ENCODE measurements at regions not wholly inside any gene's neighbourhood (a gene's known extent, or its start where the extent isn't known, plus 50 kb on each side); places are given as distances from the start of the nearest gene placed in this dataset.

DNA sequence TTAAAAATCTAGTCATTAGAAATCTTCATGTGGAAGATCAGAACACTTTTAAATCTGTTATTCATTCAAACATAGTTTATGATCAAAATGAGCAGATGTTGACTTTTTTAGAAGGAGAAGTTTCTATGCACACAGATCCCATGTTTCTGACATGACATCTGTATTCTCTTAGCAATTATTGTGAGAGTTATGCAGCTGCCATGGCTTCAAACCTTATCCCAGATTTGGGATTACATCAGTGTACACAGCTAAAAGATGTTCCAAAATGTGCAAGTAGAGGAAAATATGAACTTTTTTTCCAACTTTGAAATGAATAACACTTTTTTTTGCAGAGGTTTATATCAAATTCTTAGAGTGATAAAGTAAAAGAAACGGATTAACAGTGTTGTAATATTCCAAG lies 1166.9 kb downstream of the ZPLD1 start:
- Mint-ChIP-seq H3K36me3 (ENCODE audit: low read depth) (no peaks in the 10 kb centered on the region), H3K27me3 (ENCODE audit: low read depth) (peaks cover 2% of the 10 kb centered on the region), H3K27ac (ENCODE audit: unreplicated experiment) (no peak overlapping the region), H3K9me3 (ENCODE audit: low read depth) (peaks cover 2% of the 10 kb centered on the region), H3K4me1 (ENCODE audit: low read depth) (no peaks in the 10 kb centered on the region), H3K4me3 (ENCODE audit: unreplicated experiment) (no peak overlapping the region)
- no peak for TF ChIP-seq CTCF (IDR thresholded peaks at IDR 0.05)
- DNase-seq (ENCODE audit: low spot score): no peak

DNA sequence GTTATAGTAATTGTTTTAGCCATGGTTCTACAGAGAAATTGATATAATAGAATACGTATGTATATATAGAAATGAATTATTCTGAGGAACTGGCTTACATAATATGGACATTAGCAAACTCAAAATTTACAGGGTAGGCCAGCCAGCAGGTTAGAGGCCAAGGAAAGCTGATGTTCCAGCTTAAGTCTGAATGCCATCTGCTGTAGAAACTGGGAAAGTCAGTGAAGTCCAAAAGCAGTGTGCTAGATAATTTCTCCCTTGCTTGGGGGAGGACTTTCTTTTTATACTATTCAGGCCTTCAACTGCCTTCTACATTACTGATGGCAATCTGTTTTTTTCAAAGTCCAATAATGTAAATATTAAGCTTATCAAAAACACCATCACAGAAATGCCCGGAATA lies 1174.7 kb downstream of the ZPLD1 start:
- peak; percentile 32 for TF ChIP-seq CTCF (IDR thresholded peaks at IDR 0.05)
- Mint-ChIP-seq H3K36me3 (ENCODE audit: low read depth) (no peaks in the 10 kb centered on the region), H3K27ac (ENCODE audit: unreplicated experiment) (no peak overlapping the region), H3K4me3 (ENCODE audit: unreplicated experiment) (no peak overlapping the region), H3K27me3 (ENCODE audit: low read depth) (peaks cover 2% of the 10 kb centered on the region), H3K9me3 (ENCODE audit: low read depth) (no peaks in the 10 kb centered on the region), H3K4me1 (ENCODE audit: low read depth) (no peaks in the 10 kb centered on the region)
- DNase-seq (ENCODE audit: low spot score): no peak

DNA sequence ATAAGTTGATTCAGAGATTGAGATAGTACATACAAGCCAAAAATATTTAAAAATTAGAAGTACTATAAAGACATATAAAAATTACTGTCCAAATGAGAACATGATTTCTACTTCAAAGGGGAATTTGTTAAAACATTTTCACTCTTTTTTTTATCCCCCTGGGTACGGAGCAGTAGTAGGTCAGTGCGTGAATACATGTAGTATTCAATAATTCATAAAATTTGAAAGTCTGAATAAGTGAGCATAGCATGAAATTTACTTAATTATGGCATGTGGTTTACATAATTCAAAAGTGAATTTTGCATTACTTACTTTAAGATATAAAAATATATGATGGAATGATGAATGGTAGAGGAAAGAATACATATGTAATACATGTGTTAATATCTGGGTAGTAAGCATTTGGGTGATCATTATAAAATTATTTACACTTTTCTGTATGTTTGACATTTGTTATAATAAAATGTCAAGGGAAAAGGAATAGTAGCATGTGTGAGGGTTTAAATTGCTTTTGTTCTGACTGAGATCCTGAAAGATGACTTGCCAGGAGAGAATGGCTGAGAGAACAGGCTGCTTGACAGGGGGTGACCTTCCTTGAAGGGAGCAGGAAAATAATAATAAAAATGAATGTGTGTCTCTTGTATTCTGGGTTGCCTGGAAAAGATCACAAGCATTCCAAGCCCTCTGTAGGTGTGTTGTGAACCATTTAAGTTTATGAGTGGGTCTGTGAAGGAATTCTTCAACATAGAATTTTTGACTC lies 1178.8 kb downstream of the ZPLD1 start:
- Mint-ChIP-seq H3K9me3 (ENCODE audit: low read depth) (no peaks in the 10 kb centered on the region), H3K4me1 (ENCODE audit: low read depth) (no peaks in the 10 kb centered on the region), H3K36me3 (ENCODE audit: low read depth) (no peaks in the 10 kb centered on the region), H3K4me3 (ENCODE audit: unreplicated experiment) (no peak overlapping the region), H3K27ac (ENCODE audit: unreplicated experiment) (no peak overlapping the region), H3K27me3 (ENCODE audit: low read depth) (peaks cover 3% of the 10 kb centered on the region)
- no peak for TF ChIP-seq CTCF (IDR thresholded peaks at IDR 0.05)
- DNase-seq (ENCODE audit: low spot score): no peak

- H3K4me1 Mint-ChIP-seq (ENCODE audit: low read depth): no peaks in the 10 kb centered on the region
Measured at GRCh38 chr3:103614719-103615118, 1179.9 kb downstream of the ZPLD1 start.

DNA sequence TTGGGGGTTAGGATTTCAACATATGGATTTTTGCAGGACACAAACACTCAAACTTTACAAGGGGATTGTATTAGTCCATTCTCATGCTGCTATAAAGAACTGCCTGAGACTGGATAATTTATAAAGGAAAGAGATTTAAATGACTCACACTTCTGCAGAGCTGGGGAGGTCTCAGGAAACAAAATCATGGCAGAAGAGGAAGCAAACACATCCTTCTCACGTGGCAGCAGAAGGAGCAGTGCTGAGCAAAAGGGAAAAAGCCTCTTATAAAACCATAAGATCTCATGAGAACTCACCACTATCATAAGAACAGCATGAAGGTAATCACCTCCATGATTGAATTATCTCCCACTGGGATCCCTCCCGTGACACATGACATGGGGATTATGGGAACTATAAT lies 1183.1 kb downstream of the ZPLD1 start:
- Mint-ChIP-seq H3K27me3 (ENCODE audit: low read depth) (peaks cover 5% of the 10 kb centered on the region), H3K4me1 (ENCODE audit: low read depth) (no peaks in the 10 kb centered on the region), H3K4me3 (ENCODE audit: unreplicated experiment) (no peak overlapping the region), H3K36me3 (ENCODE audit: low read depth) (no peaks in the 10 kb centered on the region), H3K27ac (ENCODE audit: unreplicated experiment) (no peak overlapping the region), H3K9me3 (ENCODE audit: low read depth) (no peaks in the 10 kb centered on the region)
- no peak for DNase-seq (ENCODE audit: low spot score)
- TF ChIP-seq CTCF (IDR thresholded peaks at IDR 0.05): no peak

More at GRCh38 chr3:103614719-103615118, 1179.9 kb downstream of the ZPLD1 start:
- Mint-ChIP-seq H3K9me3 (ENCODE audit: low read depth) (no peaks in the 10 kb centered on the region), H3K36me3 (ENCODE audit: low read depth) (no peaks in the 10 kb centered on the region), H3K27me3 (ENCODE audit: low read depth) (peaks cover 3% of the 10 kb centered on the region), H3K4me3 (ENCODE audit: unreplicated experiment) (no peak overlapping the region), H3K27ac (ENCODE audit: unreplicated experiment) (no peak overlapping the region)
- no peak for DNase-seq (ENCODE audit: low spot score)
- TF ChIP-seq CTCF (IDR thresholded peaks at IDR 0.05): no peak
